IMR-90 (cell line): ENCODE measurements at regions not wholly inside any gene's neighbourhood (a gene's known extent, or its start where the extent isn't known, plus 50 kb on each side); places are given as distances from the start of the nearest gene placed in this dataset.

Experiments
- ATAC-seq: fragments of 200-7000 bp; cut with Tn5 transposase; 2 replicates; pipeline ENCODE4 v1.9.1; 2020; ENCODE audit warnings: low read depth, mild to moderate bottlenecking, moderate library complexity
- BruUV-seq: library from RNA; stranded (reverse); fragments of 400-500 nt; replicated peaks from 2 replicates; lab custom pipeline; 2021; lab: Mats Ljungman, UMichigan
- CTCF ChIA-PET: fragments of 300-600 bp; formaldehyde crosslinking; extraction: SDS; loops from one replicate; lab custom pipeline; 2021; ENCODE audit warnings: antibody characterized with exemption; lab: Yijun Ruan, JAX
- POLR2A ChIA-PET: fragments of 300-600 bp; sonication (Branson Sonifier 250); formaldehyde crosslinking; loops from one replicate; lab custom pipeline; 2022; ENCODE audit warnings: antibody characterized with exemption; ENCODE audit not compliant: unreplicated experiment; lab: Charles Lee
- DNase-seq: peaks from one replicate; pipeline ENCODE4 v3.0.0; 2013
- H2AFZ ChIP-seq: replicated peaks from 2 replicates; pipeline ENCODE3; 2013; ENCODE audit warnings: low read length, mild to moderate bottlenecking; ENCODE audit not compliant: poor library complexity
- H2AK5ac ChIP-seq: 2 replicates; pipeline ENCODE4 v1.6.1; 2013; ENCODE audit warnings: low read depth, low read length, inconsistent platforms
- H2AK9ac ChIP-seq: replicated peaks from 2 replicates; pipeline ENCODE3; 2013; ENCODE audit warnings: mild to moderate bottlenecking, low read depth, low read length, moderate library complexity; ENCODE audit not compliant: poor library complexity
- H2BK120ac ChIP-seq: 2 replicates; pipeline ENCODE4 v1.6.1; 2013; ENCODE audit warnings: low read depth, low read length, inconsistent platforms
- H2BK15ac ChIP-seq: 3 replicates; pipeline ENCODE4 v1.6.1; 2013; ENCODE audit warnings: low read depth, low read length, inconsistent platforms
- H2BK20ac ChIP-seq: 2 replicates; pipeline ENCODE4 v1.6.1; 2013; ENCODE audit warnings: low read depth, mild to moderate bottlenecking, inconsistent platforms, low read length, moderate library complexity
- H2BK5ac ChIP-seq: 2 replicates; pipeline ENCODE4 v1.6.1; 2013; ENCODE audit warnings: mild to moderate bottlenecking, low read depth, low read length, inconsistent platforms; ENCODE audit not compliant: poor library complexity, severe bottlenecking
- H3K14ac ChIP-seq: replicated peaks from 2 replicates; pipeline ENCODE4 v1.6.1; 2013; ENCODE audit warnings: low read depth, low read length, inconsistent platforms
- H3K18ac ChIP-seq: 2 replicates; pipeline ENCODE4 v1.6.1; 2013; ENCODE audit warnings: low read depth, low read length, control low read depth
- H3K23ac ChIP-seq: 2 replicates; pipeline ENCODE4 v1.6.1; 2013; ENCODE audit warnings: low read depth, low read length, inconsistent platforms
- H3K27ac ChIP-seq: 2 replicates; pipeline ENCODE4 v1.5.1; 2013; ENCODE audit warnings: mild to moderate bottlenecking, control low read depth, low read length; ENCODE audit not compliant: insufficient read depth
- H3K27me3 ChIP-seq: 2 replicates; pipeline ENCODE4 v1.6.1; 2013; ENCODE audit warnings: low read length; ENCODE audit not compliant: control insufficient read depth, insufficient read depth
- H3K36me3 ChIP-seq: 2 replicates; pipeline ENCODE4 v1.6.1; 2013; ENCODE audit warnings: low read length, mixed read lengths; ENCODE audit not compliant: control insufficient read depth, insufficient read depth
- H3K4ac ChIP-seq: 2 replicates; pipeline ENCODE4 v1.6.1; 2013; ENCODE audit warnings: low read depth, low read length, inconsistent platforms
- H3K4me1 ChIP-seq: 2 replicates; pipeline ENCODE4 v1.6.1; 2013; ENCODE audit warnings: low read length, mixed read lengths; ENCODE audit not compliant: control insufficient read depth, insufficient read depth
- H3K4me2 ChIP-seq: 2 replicates; pipeline ENCODE4 v1.6.1; 2013; ENCODE audit warnings: low read depth, mild to moderate bottlenecking, control low read depth, low read length, moderate library complexity
- H3K4me3 ChIP-seq: 2 replicates; pipeline ENCODE4 v1.5.1; 2013; ENCODE audit warnings: low read depth, mild to moderate bottlenecking, control low read depth, low read length, moderate library complexity; ENCODE audit not compliant: insufficient read depth
- H3K56ac ChIP-seq: 2 replicates; pipeline ENCODE4 v1.6.1; 2013; ENCODE audit warnings: low read length, inconsistent platforms; ENCODE audit not compliant: insufficient read depth; ENCODE audit errors: extremely low read depth
- H3K79me1 ChIP-seq, 2 experiments: 2 replicates each; pipeline ENCODE4 v1.6.1; 2013; ENCODE audit warnings: low read length in 2 of 2, inconsistent platforms in 1 of 2, low read depth in 1 of 2
- H3K9ac ChIP-seq: 2 replicates; pipeline ENCODE4 v1.6.1; 2013; ENCODE audit warnings: low read depth, low read length, control low read depth
- H3K9me1 ChIP-seq: 2 replicates; pipeline ENCODE4 v1.6.1; 2013; ENCODE audit warnings: low read length, inconsistent platforms; ENCODE audit not compliant: insufficient read depth
- H3K9me3 ChIP-seq: 2 replicates; pipeline ENCODE4 v1.6.1; 2013; ENCODE audit warnings: low read length; ENCODE audit not compliant: control insufficient read depth, insufficient read depth
- H4K20me1 ChIP-seq: 2 replicates; pipeline ENCODE4 v1.6.1; 2013; ENCODE audit warnings: low read length, inconsistent platforms; ENCODE audit not compliant: insufficient read depth
- H4K5ac ChIP-seq: 2 replicates; pipeline ENCODE4 v1.6.1; 2013; ENCODE audit warnings: mild to moderate bottlenecking, low read depth, low read length, control low read depth
- H4K8ac ChIP-seq, 2 experiments: 2 replicates each; pipeline ENCODE4 v1.6.1; 2013; ENCODE audit warnings: low read depth in 2 of 2, low read length in 2 of 2, control low read depth in 1 of 2, inconsistent platforms in 1 of 2
- H4K91ac ChIP-seq: 2 replicates; pipeline ENCODE4 v1.6.1; 2013; ENCODE audit warnings: low read depth, low read length, inconsistent platforms; ENCODE audit not compliant: insufficient read depth
- MAFK ChIP-seq: IDR thresholded peaks from 2 replicates; pipeline ENCODE4 v1.6.1; 2012; ENCODE audit warnings: low read depth, low read length, improper control_type of control experiment
- NFE2L2 ChIP-seq: fragments of 150-350 bp; IDR thresholded peaks from 2 replicates; pipeline ENCODE4 v1.6.1; 2016; ENCODE audit warnings: low read depth, mild to moderate bottlenecking, low read length
- WGBS, 2 experiments: methylation state at CpG; one replicate each; pipeline versions ENCODE4 v1.1.5 to v1.1.7; 2013; ENCODE audit warnings: missing lambda C conversion rate in 2 of 2; ENCODE audit not compliant: insufficient read length in 1 of 2; ENCODE audit errors: extremely low coverage in 2 of 2; 5-methylcytosine and 5-hydroxymethylcytosine counted together
- dilution Hi-C: fragments of 300-500 bp; cut with HindIII; formaldehyde crosslinking; loops from one replicate; pipeline ENCODE4 v1.14.3; 2018; ENCODE audit warnings: low sequenced_read_pairs; ENCODE audit not compliant: unreplicated experiment
- in situ Hi-C: fragments of 300-500 bp; cut with MboI; formaldehyde crosslinking; loops from 3 replicates; pipeline ENCODE4 v1.14.3; 2019; ENCODE audit warnings: low sequenced_read_pairs, inconsistent platforms, mixed read lengths
- intact Hi-C: fragments of 100-400 bp; cut with micrococcal nuclease; formaldehyde crosslinking; loops from 2 replicates; pipeline ENCODE4 v1.10.0; 2022

DNA sequence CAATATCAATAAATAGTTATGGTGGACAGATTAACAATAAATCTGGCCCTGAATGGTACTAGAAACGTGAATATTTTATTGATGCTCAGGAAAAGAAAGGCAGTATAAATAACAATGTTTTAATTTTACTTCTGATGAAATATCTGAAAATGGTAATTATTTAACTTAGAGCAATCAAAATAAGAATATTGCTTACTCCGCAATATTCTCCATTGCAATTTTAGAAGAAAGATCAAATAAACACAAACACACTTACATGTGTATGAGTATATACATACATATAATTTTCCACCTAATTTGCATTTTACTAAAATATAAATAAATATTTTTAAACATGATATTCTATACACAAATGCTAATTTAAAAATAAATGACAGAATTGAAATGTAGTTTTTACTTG lies 1130.5 kb downstream of the NCAM2 start:
- Histone ChIP-seq H3K9me1 (no peaks in the 10 kb centered on the region), H3K9ac (no peak overlapping the region), H4K20me1 (no peaks in the 10 kb centered on the region), H3K36me3 (no peaks in the 10 kb centered on the region), H3K27ac (no peak overlapping the region), H2AK9ac (no peak overlapping the region), H3K79me1 (no peaks in the 10 kb centered on the region), H2BK20ac (no peak overlapping the region), H3K23ac (no peak overlapping the region), H3K4me1 (no peaks in the 10 kb centered on the region), H3K9me3 (peaks cover 4% of the 10 kb centered on the region), H3K14ac (no peak overlapping the region), H3K27me3 (no peaks in the 10 kb centered on the region), H4K8ac (no peak overlapping the region), H2BK120ac (no peak overlapping the region), H2AFZ (no peak overlapping the region), H3K4me2 (no peak overlapping the region), H3K4me3 (no peak overlapping the region), H4K5ac (no peak overlapping the region), H2BK15ac (no peak overlapping the region), H3K18ac (no peak overlapping the region), H2BK5ac (no peak overlapping the region), H2AK5ac (no peak overlapping the region), H4K91ac (no peak overlapping the region), H3K4ac (no peak overlapping the region), H3K56ac (no peak overlapping the region)
- in situ Hi-C loops (no loop called here), intact Hi-C loops (no loop called here), dilution Hi-C loops (no loop called here)
- POLR2A ChIA-PET = no interaction called here
- TF ChIP-seq NFE2L2 (no peak), MAFK (peak; percentile 65)
- CTCF ChIA-PET = no interaction called here
- DNase-seq (no peak), ATAC-seq (no peak)
- WGBS, 2 experiments = no CpG with 5 or more reads among the region's 2 CpGs
- no TSS peak for BruUV-seq
